K562 (cell line): ENCODE measurements at regions not wholly inside any gene's neighbourhood (a gene's known extent, or its start where the extent isn't known, plus 50 kb on each side); places are given as distances from the start of the nearest gene placed in this dataset.

ENCODE experiments used
- ATAC-seq: fragments of 200-7000 bp; cut with Tn5 transposase; 3 replicates; pipeline ENCODE4 v1.9.1; 2020; ENCODE audit warnings: moderate library complexity
- BruUV-seq: library from RNA; stranded (reverse); fragments of 400-500 nt; replicated peaks from 2 replicates; lab custom pipeline; 2021; lab: Mats Ljungman, UMichigan
- CTCF ChIA-PET: fragments of 300-600 bp; formaldehyde crosslinking; extraction: SDS; loops from one replicate; lab custom pipeline; 2021; ENCODE audit warnings: low intra/inter-chr PET ratio; lab: Yijun Ruan, JAX
- POLR2A ChIA-PET: fragments of 300-600, 350-650 bp; sonication (Branson Sonifier 250); formaldehyde crosslinking; extraction: SDS; loops from one replicate; lab custom pipeline; 2021; ENCODE audit warnings: antibody characterized with exemption, inconsistent platforms; lab: Yijun Ruan, JAX
- DNase-seq, 4 experiments: peaks; one replicate each; pipeline versions ENCODE4 v3.0.0 to v3.0.0-alpha.2; 2011 to 2018; ENCODE audit warnings: low spot score in 3 of 4, mixed read lengths in 3 of 4; ENCODE audit errors: extremely low read depth in 1 of 4
- FAIRE-seq: peaks from 2 replicates; lab custom pipeline; 2011; peaks lifted over from hg19 to GRCh38; lab: Jason Lieb, UNC
- H2AFZ ChIP-seq: 2 replicates; pipeline ENCODE4 v1.6.0; 2011; ENCODE audit warnings: low read depth, low read length, control low read depth, inconsistent platforms
- H3K27ac ChIP-seq: fragments of 200-600 bp; 3 replicates; pipeline ENCODE4 v1.8.0; 2011; ENCODE audit warnings: low read depth, mild to moderate bottlenecking, control low read depth, inconsistent platforms, low read length, moderate library complexity, mixed read lengths; ENCODE audit errors: extremely low read depth
- H3K27me3 ChIP-seq, 2 experiments: fragments of 300-600 bp in 1 of 2; 2 replicates in 1 of 2; 3 replicates in 1 of 2; pipeline versions ENCODE4 v1.6.0 to v1.8.0; 2011; ENCODE audit warnings: inconsistent platforms in 2 of 2, low read length in 2 of 2, mild to moderate bottlenecking in 1 of 2, mixed read lengths in 1 of 2, moderate library complexity in 1 of 2; ENCODE audit not compliant: control insufficient read depth in 2 of 2, insufficient read depth in 2 of 2
- H3K36me3 ChIP-seq: fragments of 300-600 bp; 3 replicates; pipeline ENCODE4 v1.8.0; 2011; ENCODE audit warnings: mild to moderate bottlenecking, low read length, inconsistent platforms; ENCODE audit not compliant: control insufficient read depth, insufficient read depth
- H3K4me1 ChIP-seq, 2 experiments: fragments of 200-600 bp in 1 of 2; replicated peaks in 1 of 2; 2 replicates in 1 of 2; 3 replicates in 1 of 2; pipeline versions ENCODE4 v1.5.1 to v1.8.0; 2011; ENCODE audit warnings: inconsistent platforms in 2 of 2, low read length in 2 of 2, mild to moderate bottlenecking in 1 of 2, mixed read lengths in 1 of 2, moderate library complexity in 1 of 2; ENCODE audit not compliant: control insufficient read depth in 2 of 2, insufficient read depth in 2 of 2
- H3K4me2 ChIP-seq: 2 replicates; pipeline ENCODE4 v1.6.1; 2011; ENCODE audit warnings: low read length, control low read depth, inconsistent platforms, mixed read lengths; ENCODE audit not compliant: insufficient read depth
- H3K4me3 ChIP-seq: fragments of 200-600 bp; sonication (generic), shearing (Covaris generic); 2 replicates; pipeline ENCODE4 v1.5.1; 2016; ENCODE audit warnings: control low read depth, inconsistent platforms
- H3K79me2 ChIP-seq: fragments of 200-600 bp; 3 replicates; pipeline ENCODE4 v1.8.0; 2011; ENCODE audit warnings: low read length, inconsistent platforms; ENCODE audit not compliant: control insufficient read depth, insufficient read depth
- H3K9ac ChIP-seq, 2 experiments: 2 replicates each; pipeline versions ENCODE4 v1.6.0 to v1.6.1; 2011; ENCODE audit warnings: low read depth in 2 of 2, low read length in 2 of 2, control low read depth in 1 of 2, inconsistent platforms in 1 of 2, mild to moderate bottlenecking in 1 of 2, mixed read lengths in 1 of 2; ENCODE audit not compliant: insufficient read depth in 1 of 2
- H3K9me1 ChIP-seq: one replicate; pipeline ENCODE4 v1.6.0; 2011; ENCODE audit warnings: inconsistent platforms, mild to moderate bottlenecking, low read length, moderate library complexity; ENCODE audit not compliant: control insufficient read depth, insufficient read depth
- H3K9me3 ChIP-seq: replicated peaks from 2 replicates; pipeline ENCODE4 v1.5.1; 2011; ENCODE audit warnings: low read depth, low read length, inconsistent platforms; ENCODE audit not compliant: control insufficient read depth, insufficient read depth
- H4K20me1 ChIP-seq: replicated peaks from 2 replicates; pipeline ENCODE4 v1.6.1; 2011; ENCODE audit warnings: low read length, inconsistent platforms, mixed read lengths; ENCODE audit not compliant: control insufficient read depth, insufficient read depth
- ADNP ChIP-seq: fragments of 200-800 bp; sonication (Bioruptor generic); IDR thresholded peaks from 2 replicates; pipeline ENCODE4 v1.6.1; 2016; ENCODE audit warnings: missing genetic modification characterization, missing compliant biosample characterization
- EZH2 ChIP-seq: IDR thresholded peaks from 2 replicates; pipeline ENCODE4 v1.6.1; 2012; ENCODE audit warnings: low read depth, mild to moderate bottlenecking, inconsistent platforms, low read length, borderline replicate concordance
- GABPA ChIP-seq: fragments of 200-800 bp; sonication (Bioruptor generic); conservative IDR thresholded peaks from 2 replicates; pipeline ENCODE4 v1.6.1; 2016; ENCODE audit warnings: low read depth, missing genetic modification characterization, missing compliant biosample characterization
- GATAD2B ChIP-seq: fragments of 450-650 bp; IDR thresholded peaks from 2 replicates; pipeline ENCODE4 v1.6.1; 2017; ENCODE audit warnings: mild to moderate bottlenecking, borderline replicate concordance
- NFATC3 ChIP-seq: fragments of 450-650 bp; IDR thresholded peaks from 2 replicates; pipeline ENCODE4 v1.6.1; 2017; ENCODE audit warnings: mild to moderate bottlenecking
- PTRF ChIP-seq: fragments of 450-650 bp; IDR thresholded peaks from 2 replicates; pipeline ENCODE4 v1.6.1; 2016; ENCODE audit warnings: mild to moderate bottlenecking, missing genetic modification characterization, missing compliant biosample characterization
- RBFOX2 ChIP-seq: fragments of 200-400 bp; formaldehyde crosslinking; IDR thresholded peaks from 2 replicates; pipeline ENCODE4 v1.6.1; 2017; ENCODE audit warnings: low read depth, mild to moderate bottlenecking, low read length, moderate library complexity
- SIRT6 ChIP-seq: IDR thresholded peaks from one replicate; pipeline ENCODE4 v1.6.1; 2012; ENCODE audit warnings: low read depth, mild to moderate bottlenecking, control low read depth, inconsistent platforms, low read length, moderate library complexity
- ZNF217 ChIP-seq: sonication (generic); formaldehyde crosslinking; IDR thresholded peaks from 2 replicates; pipeline ENCODE4 v1.8.0; 2022; ENCODE audit warnings: mild to moderate bottlenecking, missing genetic modification reagents
- ZNF644 ChIP-seq: fragments of 200-800 bp; sonication (Bioruptor generic); IDR thresholded peaks from 2 replicates; pipeline ENCODE4 v1.6.1; 2016; ENCODE audit warnings: low read depth, missing genetic modification characterization, missing compliant biosample characterization
- WGBS: fragments of 100-300 bp; shearing (Covaris generic); methylation state at CpG from one replicate; pipeline ENCODE4 v1.1.6; 2016; ENCODE audit warnings: low coverage, mixed read lengths; ENCODE audit not compliant: insufficient coverage; ENCODE audit errors: missing lambda C conversion rate; 5-methylcytosine and 5-hydroxymethylcytosine counted together
- in situ Hi-C: fragments of 300-500 bp; cut with MboI; formaldehyde crosslinking; loops from 4 replicates; pipeline ENCODE4 v1.15.0; 2018; ENCODE audit warnings: inconsistent platforms, mixed read lengths
- intact Hi-C: fragments of 100-400 bp; cut with micrococcal nuclease; formaldehyde crosslinking; loops from 2 replicates; pipeline ENCODE4 v1.14.2; 2022
- TF ChIP-seq, protein P1 (sequence below): fragments of 250-450 bp; sonication (Bioruptor Pico); IDR thresholded peaks from 2 replicates; pipeline ENCODE4 v1.5.0; 2021
- TF ChIP-seq, protein P2 (sequence below), 2 experiments: fragments of 450-650 bp; IDR thresholded peaks; 2 replicates each; pipeline ENCODE4 v1.6.1; 2018; ENCODE audit warnings: mild to moderate bottlenecking in 2 of 2, low read depth in 1 of 2; ENCODE audit not compliant: partially characterized antibody in 2 of 2
- TF ChIP-seq, protein P3 (sequence below), 2 experiments: fragments of 450-650 bp in 1 of 2; sonication (generic) in 1 of 2; formaldehyde crosslinking in 1 of 2; IDR thresholded peaks in 1 of 2; conservative IDR thresholded peaks in 1 of 2; 2 replicates each; pipeline versions ENCODE4 v1.6.1 to v1.8.1; 2016 to 2023; ENCODE audit warnings: mild to moderate bottlenecking in 2 of 2, moderate library complexity in 2 of 2, inconsistent platforms in 1 of 2, missing genetic modification reagents in 1 of 2
- TF ChIP-seq, protein P4 (sequence below): fragments of 450-650 bp; IDR thresholded peaks from 2 replicates; pipeline ENCODE4 v1.6.1; 2016; ENCODE audit warnings: borderline replicate concordance

DNA sequence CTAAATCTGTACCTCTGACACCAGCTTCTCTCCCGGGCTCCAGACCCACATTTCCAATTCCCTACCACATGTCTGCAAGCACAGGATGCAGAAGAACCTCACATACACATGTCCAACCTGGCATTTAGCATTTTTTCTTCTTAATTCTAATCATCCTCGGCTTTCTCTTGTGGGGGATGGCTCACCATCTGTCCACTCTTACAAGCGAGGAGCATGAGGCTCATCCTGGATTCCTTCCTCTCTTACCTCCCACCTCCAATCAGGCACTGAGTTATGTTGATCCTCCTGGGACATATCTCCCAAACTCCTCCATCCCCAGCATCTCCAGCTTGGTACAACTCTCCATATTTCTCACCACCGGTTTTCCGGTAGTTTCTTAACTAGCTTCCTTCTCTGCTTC is 149.8 kb upstream of the LARGE1 start:
- intact Hi-C loops: no loop called here

More for the DNA sequence above, 149.8 kb upstream of the LARGE1 start:
- TF ChIP-seq NFATC3 (no peak), RBFOX2 (no peak), SIRT6 (no peak), PTRF (tag) (no peak), GABPA (tag) (no peak), ADNP (no peak), ZNF644 (tag) (no peak), ZNF217 (CRISPR knock-in tag) (no peak), GATAD2B (no peak), EZH2 (no peak)
- TF ChIP-seq, protein P1, sequence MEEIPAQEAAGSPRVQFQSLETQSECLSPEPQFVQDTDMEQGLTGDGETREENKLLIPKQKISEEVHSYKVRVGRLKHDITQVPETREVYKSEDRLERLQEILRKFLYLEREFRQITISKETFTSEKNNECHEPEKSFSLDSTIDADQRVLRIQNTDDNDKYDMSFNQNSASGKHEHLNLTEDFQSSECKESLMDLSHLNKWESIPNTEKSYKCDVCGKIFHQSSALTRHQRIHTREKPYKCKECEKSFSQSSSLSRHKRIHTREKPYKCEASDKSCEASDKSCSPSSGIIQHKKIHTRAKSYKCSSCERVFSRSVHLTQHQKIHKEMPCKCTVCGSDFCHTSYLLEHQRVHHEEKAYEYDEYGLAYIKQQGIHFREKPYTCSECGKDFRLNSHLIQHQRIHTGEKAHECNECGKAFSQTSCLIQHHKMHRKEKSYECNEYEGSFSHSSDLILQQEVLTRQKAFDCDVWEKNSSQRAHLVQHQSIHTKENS (CRISPR knock-in tag): no peak
- TF ChIP-seq, protein P2, sequence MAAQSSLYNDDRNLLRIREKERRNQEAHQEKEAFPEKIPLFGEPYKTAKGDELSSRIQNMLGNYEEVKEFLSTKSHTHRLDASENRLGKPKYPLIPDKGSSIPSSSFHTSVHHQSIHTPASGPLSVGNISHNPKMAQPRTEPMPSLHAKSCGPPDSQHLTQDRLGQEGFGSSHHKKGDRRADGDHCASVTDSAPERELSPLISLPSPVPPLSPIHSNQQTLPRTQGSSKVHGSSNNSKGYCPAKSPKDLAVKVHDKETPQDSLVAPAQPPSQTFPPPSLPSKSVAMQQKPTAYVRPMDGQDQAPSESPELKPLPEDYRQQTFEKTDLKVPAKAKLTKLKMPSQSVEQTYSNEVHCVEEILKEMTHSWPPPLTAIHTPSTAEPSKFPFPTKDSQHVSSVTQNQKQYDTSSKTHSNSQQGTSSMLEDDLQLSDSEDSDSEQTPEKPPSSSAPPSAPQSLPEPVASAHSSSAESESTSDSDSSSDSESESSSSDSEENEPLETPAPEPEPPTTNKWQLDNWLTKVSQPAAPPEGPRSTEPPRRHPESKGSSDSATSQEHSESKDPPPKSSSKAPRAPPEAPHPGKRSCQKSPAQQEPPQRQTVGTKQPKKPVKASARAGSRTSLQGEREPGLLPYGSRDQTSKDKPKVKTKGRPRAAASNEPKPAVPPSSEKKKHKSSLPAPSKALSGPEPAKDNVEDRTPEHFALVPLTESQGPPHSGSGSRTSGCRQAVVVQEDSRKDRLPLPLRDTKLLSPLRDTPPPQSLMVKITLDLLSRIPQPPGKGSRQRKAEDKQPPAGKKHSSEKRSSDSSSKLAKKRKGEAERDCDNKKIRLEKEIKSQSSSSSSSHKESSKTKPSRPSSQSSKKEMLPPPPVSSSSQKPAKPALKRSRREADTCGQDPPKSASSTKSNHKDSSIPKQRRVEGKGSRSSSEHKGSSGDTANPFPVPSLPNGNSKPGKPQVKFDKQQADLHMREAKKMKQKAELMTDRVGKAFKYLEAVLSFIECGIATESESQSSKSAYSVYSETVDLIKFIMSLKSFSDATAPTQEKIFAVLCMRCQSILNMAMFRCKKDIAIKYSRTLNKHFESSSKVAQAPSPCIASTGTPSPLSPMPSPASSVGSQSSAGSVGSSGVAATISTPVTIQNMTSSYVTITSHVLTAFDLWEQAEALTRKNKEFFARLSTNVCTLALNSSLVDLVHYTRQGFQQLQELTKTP (IDR thresholded peaks at IDR 0.05; ENCODE audit: low read depth in 1 of 2, partially characterized antibody in 2 of 2): no peak
- TF ChIP-seq, protein P3, sequence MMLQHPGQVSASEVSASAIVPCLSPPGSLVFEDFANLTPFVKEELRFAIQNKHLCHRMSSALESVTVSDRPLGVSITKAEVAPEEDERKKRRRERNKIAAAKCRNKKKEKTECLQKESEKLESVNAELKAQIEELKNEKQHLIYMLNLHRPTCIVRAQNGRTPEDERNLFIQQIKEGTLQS (IDR thresholded peaks at IDR 0.05): no peak
- TF ChIP-seq, protein P3 (CRISPR knock-in tag; conservative IDR thresholded peaks at IDR 0.05): no peak
- TF ChIP-seq, protein P4, sequence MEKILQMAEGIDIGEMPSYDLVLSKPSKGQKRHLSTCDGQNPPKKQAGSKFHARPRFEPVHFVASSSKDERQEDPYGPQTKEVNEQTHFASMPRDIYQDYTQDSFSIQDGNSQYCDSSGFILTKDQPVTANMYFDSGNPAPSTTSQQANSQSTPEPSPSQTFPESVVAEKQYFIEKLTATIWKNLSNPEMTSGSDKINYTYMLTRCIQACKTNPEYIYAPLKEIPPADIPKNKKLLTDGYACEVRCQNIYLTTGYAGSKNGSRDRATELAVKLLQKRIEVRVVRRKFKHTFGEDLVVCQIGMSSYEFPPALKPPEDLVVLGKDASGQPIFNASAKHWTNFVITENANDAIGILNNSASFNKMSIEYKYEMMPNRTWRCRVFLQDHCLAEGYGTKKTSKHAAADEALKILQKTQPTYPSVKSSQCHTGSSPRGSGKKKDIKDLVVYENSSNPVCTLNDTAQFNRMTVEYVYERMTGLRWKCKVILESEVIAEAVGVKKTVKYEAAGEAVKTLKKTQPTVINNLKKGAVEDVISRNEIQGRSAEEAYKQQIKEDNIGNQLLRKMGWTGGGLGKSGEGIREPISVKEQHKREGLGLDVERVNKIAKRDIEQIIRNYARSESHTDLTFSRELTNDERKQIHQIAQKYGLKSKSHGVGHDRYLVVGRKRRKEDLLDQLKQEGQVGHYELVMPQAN: no peak
- no peak for FAIRE-seq
- no peak for ATAC-seq
- Histone ChIP-seq H3K4me2 (no peak overlapping the region), H3K4me3 (no peak overlapping the region), H3K9me1 (no peaks in the 10 kb centered on the region), H3K79me2 (no peaks in the 10 kb centered on the region), H4K20me1 (no peaks in the 10 kb centered on the region), H3K4me1 (no peaks in the 10 kb centered on the region), H3K27me3 (no peaks in the 10 kb centered on the region), H3K9me3 (no peaks in the 10 kb centered on the region), H3K9ac (no peak overlapping the region), H2AFZ (no peak overlapping the region), H3K27ac (no peak overlapping the region), H3K36me3 (no peaks in the 10 kb centered on the region)
- WGBS: 2% methylated on average over 5 of the region's 5 CpGs
- in situ Hi-C loops: no loop called here
- BruUV-seq: no TSS peak
- ChIA-PET POLR2A (no interaction called here), CTCF (no interaction called here)
- DNase-seq: no peak
